ENCODE measurements at regions not wholly inside any gene's neighbourhood (a gene's known extent, or its start where the extent isn't known, plus 50 kb on each side); places are given as distances from the start of the nearest gene placed in this dataset.

GRCh38 chr4:104418286-104418685 is 76.4 kb downstream of the CXXC4 start:
- no peaks in the 10 kb centered on the region for H3K9me3 ChIP-seq (replicated peaks; ENCODE audit: control insufficient read depth, low read depth, low read length)
- DNase-seq: no peak
- no peaks in the 10 kb centered on the region for H3K27me3 ChIP-seq (ENCODE audit: control insufficient read depth, insufficient read depth, low read length)
- no CpG with 5 or more reads among the region's 2 CpGs for WGBS (ENCODE audit: insufficient coverage)
- no peak overlapping the region for H3K4me3 ChIP-seq (ENCODE audit: low read length)
- no peak overlapping the region for H3K27ac ChIP-seq (ENCODE audit: low read length)
- no peaks in the 10 kb centered on the region for H3K36me3 ChIP-seq (ENCODE audit: control insufficient read depth, insufficient read depth, low read length)
- H3K4me1 ChIP-seq (ENCODE audit: control insufficient read depth, insufficient read depth, low read length): peaks cover 2% of the 10 kb centered on the region

GRCh38 chr4:104417357-104417882 is 77.3 kb downstream of the CXXC4 start:
- no peaks in the 10 kb centered on the region for H3K36me3 ChIP-seq (ENCODE audit: control insufficient read depth, insufficient read depth, low read length)
- WGBS (ENCODE audit: insufficient coverage): no CpG with 5 or more reads among the region's 3 CpGs
- H3K9me3 ChIP-seq (replicated peaks; ENCODE audit: control insufficient read depth, low read depth, low read length): no peaks in the 10 kb centered on the region
- no peaks in the 10 kb centered on the region for H3K27me3 ChIP-seq (ENCODE audit: control insufficient read depth, insufficient read depth, low read length)
- H3K4me3 ChIP-seq (ENCODE audit: low read length): no peak overlapping the region
- H3K4me1 ChIP-seq (ENCODE audit: control insufficient read depth, insufficient read depth, low read length): peaks cover 2% of the 10 kb centered on the region
- DNase-seq: no peak
- no peak overlapping the region for H3K27ac ChIP-seq (ENCODE audit: low read length)

- Histone ChIP-seq H3K27ac (ENCODE audit: low read length) (no peak overlapping the region), H3K27me3 (ENCODE audit: control insufficient read depth, insufficient read depth, low read length) (no peaks in the 10 kb centered on the region), H3K9me3 (replicated peaks; ENCODE audit: control insufficient read depth, low read depth, low read length) (no peaks in the 10 kb centered on the region), H3K36me3 (ENCODE audit: control insufficient read depth, insufficient read depth, low read length) (no peaks in the 10 kb centered on the region), H3K4me3 (ENCODE audit: low read length) (no peak overlapping the region), H3K4me1 (ENCODE audit: control insufficient read depth, insufficient read depth, low read length) (peaks cover 2% of the 10 kb centered on the region)
- no peak for DNase-seq
These were observed 77.9 kb downstream of the CXXC4 start for GRCh38 chr4:104416725-104417356.

GRCh38 chr4:104413487-104413886 is 81.2 kb downstream of the CXXC4 start:
- no peak overlapping the region for H3K4me3 ChIP-seq (ENCODE audit: low read length)
- no peaks in the 10 kb centered on the region for H3K9me3 ChIP-seq (replicated peaks; ENCODE audit: control insufficient read depth, low read depth, low read length)
- no peak for DNase-seq
- H3K27me3 ChIP-seq (ENCODE audit: control insufficient read depth, insufficient read depth, low read length): no peaks in the 10 kb centered on the region
- H3K4me1 ChIP-seq (ENCODE audit: control insufficient read depth, insufficient read depth, low read length): no peaks in the 10 kb centered on the region
- no peaks in the 10 kb centered on the region for H3K36me3 ChIP-seq (ENCODE audit: control insufficient read depth, insufficient read depth, low read length)
- no peak overlapping the region for H3K27ac ChIP-seq (ENCODE audit: low read length)

GRCh38 chr4:104412344-104412743 is 82.3 kb downstream of the CXXC4 start:
- Histone ChIP-seq H3K27ac (ENCODE audit: low read length) (no peak overlapping the region), H3K9me3 (replicated peaks; ENCODE audit: control insufficient read depth, low read depth, low read length) (no peaks in the 10 kb centered on the region), H3K4me1 (ENCODE audit: control insufficient read depth, insufficient read depth, low read length) (no peaks in the 10 kb centered on the region), H3K36me3 (ENCODE audit: control insufficient read depth, insufficient read depth, low read length) (no peaks in the 10 kb centered on the region), H3K27me3 (ENCODE audit: control insufficient read depth, insufficient read depth, low read length) (no peaks in the 10 kb centered on the region), H3K4me3 (ENCODE audit: low read length) (no peak overlapping the region)
- DNase-seq: no peak

- Histone ChIP-seq H3K9me3 (replicated peaks; ENCODE audit: control insufficient read depth, low read depth, low read length) (no peaks in the 10 kb centered on the region), H3K4me1 (ENCODE audit: control insufficient read depth, insufficient read depth, low read length) (no peaks in the 10 kb centered on the region), H3K27ac (ENCODE audit: low read length) (no peak overlapping the region), H3K27me3 (ENCODE audit: control insufficient read depth, insufficient read depth, low read length) (no peaks in the 10 kb centered on the region), H3K36me3 (ENCODE audit: control insufficient read depth, insufficient read depth, low read length) (no peaks in the 10 kb centered on the region), H3K4me3 (ENCODE audit: low read length) (no peak overlapping the region)
- DNase-seq: no peak
- 100% methylated on average over 1 of the region's 2 CpGs for WGBS (ENCODE audit: insufficient coverage)
These were observed 83.2 kb downstream of the CXXC4 start for GRCh38 chr4:104411502-104411901.

- Histone ChIP-seq H3K4me3 (ENCODE audit: low read length) (no peak overlapping the region), H3K4me1 (ENCODE audit: control insufficient read depth, insufficient read depth, low read length) (no peaks in the 10 kb centered on the region), H3K27ac (ENCODE audit: low read length) (no peak overlapping the region), H3K9me3 (replicated peaks; ENCODE audit: control insufficient read depth, low read depth, low read length) (no peaks in the 10 kb centered on the region), H3K36me3 (ENCODE audit: control insufficient read depth, insufficient read depth, low read length) (no peaks in the 10 kb centered on the region), H3K27me3 (ENCODE audit: control insufficient read depth, insufficient read depth, low read length) (no peaks in the 10 kb centered on the region)
- WGBS (ENCODE audit: insufficient coverage): no CpG with 5 or more reads among the region's 2 CpGs
- peak; percentile 33 for DNase-seq
These were observed 85.8 kb downstream of the CXXC4 start for GRCh38 chr4:104408878-104409277.

GRCh38 chr4:104404361-104404760 is 90.3 kb downstream of the CXXC4 start:
- H3K4me3 ChIP-seq (ENCODE audit: low read length): no peak overlapping the region
- 68% methylated on average over 3 of the region's 6 CpGs for WGBS (ENCODE audit: insufficient coverage)
- H3K36me3 ChIP-seq (ENCODE audit: control insufficient read depth, insufficient read depth, low read length): no peaks in the 10 kb centered on the region
- no peaks in the 10 kb centered on the region for H3K4me1 ChIP-seq (ENCODE audit: control insufficient read depth, insufficient read depth, low read length)
- no peaks in the 10 kb centered on the region for H3K27me3 ChIP-seq (ENCODE audit: control insufficient read depth, insufficient read depth, low read length)
- DNase-seq: no peak
- H3K9me3 ChIP-seq (replicated peaks; ENCODE audit: control insufficient read depth, low read depth, low read length): no peaks in the 10 kb centered on the region
- no peak overlapping the region for H3K27ac ChIP-seq (ENCODE audit: low read length)

- Histone ChIP-seq H3K27me3 (ENCODE audit: control insufficient read depth, insufficient read depth, low read length) (no peaks in the 10 kb centered on the region), H3K27ac (ENCODE audit: low read length) (no peak overlapping the region), H3K9me3 (replicated peaks; ENCODE audit: control insufficient read depth, low read depth, low read length) (no peaks in the 10 kb centered on the region), H3K36me3 (ENCODE audit: control insufficient read depth, insufficient read depth, low read length) (no peaks in the 10 kb centered on the region), H3K4me3 (ENCODE audit: low read length) (no peak overlapping the region), H3K4me1 (ENCODE audit: control insufficient read depth, insufficient read depth, low read length) (peaks cover 7% of the 10 kb centered on the region)
- peak; percentile 18 for DNase-seq
- no CpG with 5 or more reads among the region's 5 CpGs for WGBS (ENCODE audit: insufficient coverage)
These were observed 99.5 kb downstream of the CXXC4 start for GRCh38 chr4:104395168-104395614.

- no peaks in the 10 kb centered on the region for H3K27me3 ChIP-seq (ENCODE audit: control insufficient read depth, insufficient read depth, low read length)
- 25% methylated on average over 6 of the region's 12 CpGs for WGBS (ENCODE audit: insufficient coverage)
- peak overlapping the region; percentile 21 for H3K4me3 ChIP-seq (ENCODE audit: low read length)
- no peak for DNase-seq
- H3K36me3 ChIP-seq (ENCODE audit: control insufficient read depth, insufficient read depth, low read length): no peaks in the 10 kb centered on the region
- H3K4me1 ChIP-seq (ENCODE audit: control insufficient read depth, insufficient read depth, low read length): peaks cover 7% of the 10 kb centered on the region
- H3K27ac ChIP-seq (ENCODE audit: low read length): no peak overlapping the region
- H3K9me3 ChIP-seq (replicated peaks; ENCODE audit: control insufficient read depth, low read depth, low read length): no peaks in the 10 kb centered on the region
These were observed 100.1 kb downstream of the CXXC4 start for GRCh38 chr4:104394406-104395167.

Data from muscle of leg (tissue), 3 donors.